COR-L47 (cell line): ENCODE measurements at regions not wholly inside any gene's neighbourhood (a gene's known extent, or its start where the extent isn't known, plus 50 kb on each side); places are given as distances from the start of the nearest gene placed in this dataset.
"Not testable (repeated sequence)": the region's sequence is repeated elsewhere in the genome, so short reads cannot be mapped to it uniquely, and the experiment has no call there.

ENCODE experiments used
- DNase-seq: peaks from one replicate; lab custom pipeline; 2025; lab: John Stamatoyannopoulos, UW

- DNase-seq: peak; percentile 66
Measured at GRCh38 chr1:222865718-222866117, 50.9 kb downstream of the DISP1 start.

GRCh38 chr1:222867316-222867715, 52.5 kb downstream of the DISP1 start:
- peak; percentile 26 for DNase-seq

- no peak for DNase-seq
Measured at GRCh38 chr1:222876182-222876581, 61.3 kb downstream of the DISP1 start.

GRCh38 chr1:222877854-222878253, 63.0 kb downstream of the DISP1 start:
- DNase-seq: no peak

- no peak for DNase-seq
Measured at GRCh38 chr1:222880587-222880986, 65.7 kb downstream of the DISP1 start.

GRCh38 chr1:222886194-222886854, 71.5 kb downstream of the DISP1 start:
- DNase-seq: no peak

GRCh38 chr1:222886878-222887351, 72.1 kb downstream of the DISP1 start:
- no peak for DNase-seq

GRCh38 chr1:222889440-222889839, 74.6 kb downstream of the DISP1 start:
- no peak for DNase-seq

GRCh38 chr1:222890716-222891115, 75.9 kb downstream of the DISP1 start:
- DNase-seq: no peak

- DNase-seq: no peak
Measured at GRCh38 chr1:222891578-222891977, 76.7 kb downstream of the DISP1 start.

GRCh38 chr1:222892137-222892769, 77.4 kb downstream of the DISP1 start:
- no peak for DNase-seq

GRCh38 chr1:222893255-222893654, 78.4 kb downstream of the DISP1 start:
- DNase-seq: no peak

GRCh38 chr1:222894331-222894730, 79.5 kb downstream of the DISP1 start:
- no peak for DNase-seq

GRCh38 chr1:222896630-222897526, 82.0 kb downstream of the DISP1 start:
- no peak for DNase-seq

GRCh38 chr1:222897527-222898190, 82.8 kb downstream of the DISP1 start:
- no peak for DNase-seq

- DNase-seq: no peak
Measured at GRCh38 chr1:222898191-222898527, 83.3 kb downstream of the DISP1 start.

- DNase-seq: no peak
Measured at GRCh38 chr1:222899471-222899870, 84.6 kb downstream of the DISP1 start.

GRCh38 chr1:222904451-222904850, 89.6 kb downstream of the DISP1 start:
- DNase-seq: no peak

- DNase-seq: peak; percentile 40
Measured at GRCh38 chr1:222905151-222905550, 90.3 kb downstream of the DISP1 start.

- DNase-seq: not testable (repeated sequence)
Measured at GRCh38 chr1:222906271-222906739, 91.5 kb downstream of the DISP1 start.

GRCh38 chr1:222909586-222909985, 94.7 kb downstream of the DISP1 start:
- no peak for DNase-seq

GRCh38 chr1:222910699-222911098, 95.9 kb downstream of the DISP1 start:
- no peak for DNase-seq
